ENCODE measurements at regions not wholly inside any gene's neighbourhood (a gene's known extent, or its start where the extent isn't known, plus 50 kb on each side); places are given as distances from the start of the nearest gene placed in this dataset.
"Not testable (repeated sequence)": the region's sequence is repeated elsewhere in the genome, so short reads cannot be mapped to it uniquely, and the experiment has no call there.

- no peak for DNase-seq
Observed at GRCh38 chr3:144482876-144483275, 511.3 kb downstream of the DIPK2A start.

DNA sequence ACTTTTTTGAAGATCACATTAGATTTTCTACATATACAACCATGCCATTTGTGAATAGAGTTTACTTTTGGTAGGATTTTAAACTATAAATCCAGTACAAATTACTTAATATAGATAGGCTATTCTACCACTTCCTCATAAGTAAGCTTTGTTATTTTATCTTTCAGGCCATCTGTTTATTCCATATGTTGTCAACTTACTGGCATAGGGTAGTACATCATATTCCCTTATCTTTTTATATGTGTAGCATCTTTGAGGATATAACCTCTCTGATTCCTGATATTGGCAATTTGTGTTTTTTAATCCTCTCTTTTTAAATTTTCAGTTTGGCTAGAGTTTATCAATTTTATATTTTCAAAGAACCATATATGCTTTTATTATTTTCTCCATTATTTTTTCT, 515.4 kb downstream of the DIPK2A start:
- no peak for DNase-seq

- no peak for DNase-seq
Observed at GRCh38 chr3:144488927-144489326, 517.3 kb downstream of the DIPK2A start.

DNA sequence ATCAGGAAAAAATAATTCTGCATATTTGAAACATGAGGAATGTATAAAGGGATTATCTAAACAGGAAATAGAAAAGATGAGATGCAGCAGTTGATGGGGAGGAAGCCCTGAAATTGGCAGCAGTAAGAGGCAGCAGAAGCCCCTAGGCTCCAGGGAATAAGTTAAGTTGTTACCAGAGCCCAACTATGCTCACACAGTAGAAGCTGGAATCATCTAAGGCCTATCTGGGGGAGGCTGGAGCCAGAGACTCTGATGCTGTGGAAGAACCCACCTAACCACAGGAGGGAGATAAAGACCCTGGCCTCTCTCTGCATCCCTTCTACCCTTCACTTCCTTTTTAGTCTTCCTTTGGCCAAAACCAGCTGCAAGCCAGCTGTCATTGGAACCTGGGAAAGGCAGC, 519.7 kb downstream of the DIPK2A start:
- no peak for DNase-seq

DNA sequence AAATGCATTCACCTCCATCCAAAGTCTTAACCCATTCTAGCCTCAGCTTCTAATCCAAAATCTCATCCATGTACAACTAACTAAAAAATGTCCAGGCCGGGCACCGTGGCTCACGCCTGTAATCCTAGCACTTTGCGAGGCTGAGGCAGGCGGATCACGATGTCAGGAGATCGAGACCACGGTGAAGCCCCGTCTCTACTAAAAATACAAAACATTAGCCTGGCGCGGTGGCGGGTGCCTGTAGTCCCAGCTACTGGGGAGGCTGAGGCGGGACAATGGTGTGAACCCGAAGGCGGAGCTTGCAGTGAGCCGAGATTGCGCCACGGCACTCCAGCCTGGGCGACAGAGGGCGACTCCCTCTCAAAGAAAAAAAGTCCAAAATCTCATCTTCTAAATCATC, 523.0 kb downstream of the DIPK2A start:
- not testable (repeated sequence) for DNase-seq

- no peak for DNase-seq
Observed at GRCh38 chr3:144496141-144496835, 524.7 kb downstream of the DIPK2A start.

GRCh38 chr3:144497452-144497851, 525.8 kb downstream of the DIPK2A start:
- no peak for DNase-seq

GRCh38 chr3:144499001-144499930, 527.6 kb downstream of the DIPK2A start:
- DNase-seq, result peak; percentile 15

DNA sequence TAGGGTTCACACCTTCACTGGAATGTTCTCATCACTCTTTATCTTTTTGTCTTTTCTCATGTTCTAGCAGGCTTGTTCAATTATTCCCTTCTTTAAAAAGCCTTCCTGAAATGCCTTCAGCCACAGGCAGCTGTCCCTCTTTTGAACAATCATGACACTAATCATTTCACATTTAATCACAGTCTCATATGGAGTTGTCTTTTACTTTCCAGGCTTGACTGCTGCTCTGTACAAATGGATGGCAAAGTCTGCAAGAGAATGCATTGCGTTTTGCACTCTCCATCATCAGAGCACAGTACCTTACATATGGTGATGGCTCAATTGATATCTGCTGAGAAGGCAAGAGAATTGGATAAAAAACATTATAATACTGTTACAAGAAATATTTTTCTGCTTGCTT, 529.8 kb downstream of the DIPK2A start:
- DNase-seq, result no peak

DNA sequence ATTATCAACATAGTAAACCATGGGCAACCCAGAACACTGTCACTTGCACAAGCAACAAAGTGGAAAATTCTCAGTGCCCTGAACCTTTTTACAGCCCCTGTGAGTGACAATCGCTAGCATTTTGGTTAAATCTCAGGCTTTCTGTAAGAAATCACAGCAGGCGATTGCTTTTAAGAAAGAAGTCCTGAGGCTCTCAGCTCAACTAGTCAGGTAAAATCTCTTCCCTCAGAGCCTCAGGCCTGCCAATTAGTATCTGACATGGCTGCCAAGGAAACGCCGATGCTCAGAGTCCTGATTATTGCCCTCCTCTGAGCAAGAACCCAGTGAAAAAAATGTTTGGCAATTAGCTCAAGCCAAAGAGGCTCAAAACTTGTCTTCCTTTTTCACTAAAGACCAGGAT, 530.8 kb downstream of the DIPK2A start:
- no peak for DNase-seq

DNA sequence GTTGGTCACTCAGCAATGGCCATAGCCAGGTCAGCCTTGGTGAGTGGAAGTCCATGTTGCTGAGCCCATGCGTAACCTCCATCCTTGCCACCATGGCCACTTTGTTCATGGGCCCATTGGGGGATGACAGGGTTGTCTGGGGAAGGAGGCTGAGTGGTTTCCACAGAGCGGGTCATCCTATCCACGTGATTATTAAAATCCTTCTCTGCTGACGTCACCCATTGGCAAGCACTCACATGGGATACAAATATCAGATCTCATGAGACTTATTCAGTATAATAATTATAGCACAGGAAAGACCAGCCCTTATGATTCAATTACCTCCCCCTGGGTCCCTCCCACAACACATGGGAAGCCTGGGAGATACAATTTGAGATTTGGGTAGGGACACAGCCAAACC, 534.8 kb downstream of the DIPK2A start:
- not testable (repeated sequence) for DNase-seq

DNA sequence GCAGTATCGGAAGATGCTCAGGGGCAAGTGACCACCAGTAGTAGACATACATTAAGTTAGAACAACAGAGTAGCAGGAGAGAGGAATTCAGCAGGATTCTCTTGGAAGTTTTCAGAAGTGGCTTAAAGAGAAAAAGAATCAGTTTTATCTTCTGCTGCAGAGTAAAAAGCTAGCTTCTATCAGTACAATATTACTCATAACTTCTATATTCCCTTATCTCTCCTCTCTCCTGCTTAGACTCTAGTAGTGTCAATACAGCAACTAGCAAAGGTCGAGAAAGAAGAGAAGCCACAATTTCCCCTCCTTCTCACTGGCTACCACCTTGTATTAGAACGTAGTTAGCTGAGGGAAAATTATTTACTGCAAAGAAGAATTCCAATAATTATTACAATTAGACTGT, 539.7 kb downstream of the DIPK2A start:
- no peak for DNase-seq

GRCh38 chr3:144516026-144516425, 544.4 kb downstream of the DIPK2A start:
- DNase-seq, result no peak

- no peak for DNase-seq
Observed at GRCh38 chr3:144516589-144516988, 545.0 kb downstream of the DIPK2A start.

DNA sequence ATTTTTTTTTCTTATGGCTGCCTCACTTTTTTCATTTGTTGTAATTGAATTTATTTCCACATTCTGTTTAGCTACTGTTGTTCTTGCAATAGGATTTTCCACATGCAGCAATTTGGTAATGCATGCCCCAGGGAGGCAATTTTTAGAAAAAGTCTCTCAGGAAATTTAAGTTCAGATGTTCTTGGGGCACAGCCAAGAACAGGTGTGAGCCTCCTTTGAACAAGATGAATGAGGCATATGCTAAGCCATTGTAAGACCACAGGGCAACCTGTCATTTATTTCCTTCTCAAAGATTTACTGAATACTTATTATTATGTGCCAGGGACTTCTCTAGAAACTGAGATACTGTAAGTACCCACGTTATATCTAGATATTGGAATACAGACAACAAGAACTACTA, 549.5 kb downstream of the DIPK2A start:
- no peak for DNase-seq

GRCh38 chr3:144522456-144522855, 550.8 kb downstream of the DIPK2A start:
- DNase-seq, result no peak

DNA sequence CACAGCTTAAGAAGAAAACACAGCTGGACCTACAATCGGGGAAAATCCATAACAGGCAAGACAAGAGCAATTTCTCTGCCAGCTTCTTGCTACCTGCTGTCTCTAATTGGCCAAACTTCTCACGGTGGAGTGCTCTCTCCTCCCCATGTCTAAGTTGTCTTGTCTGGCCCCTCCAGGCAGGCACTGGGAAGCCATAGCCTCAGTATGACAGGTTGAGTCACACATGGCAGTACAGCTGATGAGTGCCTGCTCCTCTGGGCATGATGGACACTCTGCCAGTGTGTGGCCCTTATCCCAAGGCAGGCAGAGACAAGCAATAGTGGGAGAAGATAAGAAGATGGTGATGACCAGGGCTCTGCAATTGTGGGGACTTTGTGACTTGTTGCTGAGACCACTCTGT, 551.8 kb downstream of the DIPK2A start:
- no peak for DNase-seq

DNA sequence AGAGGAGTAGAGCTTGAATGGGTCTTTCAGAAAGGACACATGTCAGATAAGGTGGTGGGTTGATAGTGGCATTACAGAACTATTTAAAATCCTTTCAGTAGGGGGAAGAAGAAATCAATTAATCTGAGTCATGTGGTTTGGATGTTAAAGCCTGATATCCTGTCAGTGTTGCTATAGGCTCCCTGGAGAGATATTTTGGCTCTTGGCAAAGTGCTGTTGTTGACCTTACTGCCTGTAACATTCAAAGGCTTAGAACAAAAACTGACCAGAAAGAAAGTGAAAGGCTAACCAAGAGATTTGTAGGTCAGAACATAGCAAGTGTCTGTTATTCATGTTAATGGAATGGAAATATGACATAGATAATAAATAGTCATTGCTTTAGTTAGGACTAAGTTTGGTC, 552.9 kb downstream of the DIPK2A start:
- no peak for DNase-seq

- no peak for DNase-seq
Observed at GRCh38 chr3:144529566-144529965, 557.9 kb downstream of the DIPK2A start.

DNA sequence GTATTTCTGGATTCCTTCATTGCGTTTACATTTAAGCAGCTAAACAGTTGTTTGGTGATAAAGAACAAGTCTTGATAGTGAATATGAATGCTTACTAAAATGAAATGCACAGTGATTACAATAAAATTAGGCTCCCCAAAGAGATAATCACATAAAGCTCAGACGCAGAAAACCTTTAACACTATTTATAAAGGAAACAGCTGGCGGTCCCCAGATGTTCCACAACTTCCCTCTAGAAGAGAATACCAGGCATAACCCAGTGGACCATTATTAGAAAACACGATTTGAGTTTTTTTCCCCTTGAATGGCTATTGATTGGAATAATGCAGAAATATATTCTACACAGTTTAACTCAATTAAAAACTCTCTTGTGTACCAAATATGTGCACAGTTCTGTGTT, 573.2 kb downstream of the DIPK2A start:
- DNase-seq, result no peak

- DNase-seq, result no peak
Observed at GRCh38 chr3:144546539-144546938, 574.9 kb downstream of the DIPK2A start.

GRCh38 chr3:144548346-144548745, 576.7 kb downstream of the DIPK2A start:
- DNase-seq, result no peak

GRCh38 chr3:144549166-144549565, 577.5 kb downstream of the DIPK2A start:
- no peak for DNase-seq

DNA sequence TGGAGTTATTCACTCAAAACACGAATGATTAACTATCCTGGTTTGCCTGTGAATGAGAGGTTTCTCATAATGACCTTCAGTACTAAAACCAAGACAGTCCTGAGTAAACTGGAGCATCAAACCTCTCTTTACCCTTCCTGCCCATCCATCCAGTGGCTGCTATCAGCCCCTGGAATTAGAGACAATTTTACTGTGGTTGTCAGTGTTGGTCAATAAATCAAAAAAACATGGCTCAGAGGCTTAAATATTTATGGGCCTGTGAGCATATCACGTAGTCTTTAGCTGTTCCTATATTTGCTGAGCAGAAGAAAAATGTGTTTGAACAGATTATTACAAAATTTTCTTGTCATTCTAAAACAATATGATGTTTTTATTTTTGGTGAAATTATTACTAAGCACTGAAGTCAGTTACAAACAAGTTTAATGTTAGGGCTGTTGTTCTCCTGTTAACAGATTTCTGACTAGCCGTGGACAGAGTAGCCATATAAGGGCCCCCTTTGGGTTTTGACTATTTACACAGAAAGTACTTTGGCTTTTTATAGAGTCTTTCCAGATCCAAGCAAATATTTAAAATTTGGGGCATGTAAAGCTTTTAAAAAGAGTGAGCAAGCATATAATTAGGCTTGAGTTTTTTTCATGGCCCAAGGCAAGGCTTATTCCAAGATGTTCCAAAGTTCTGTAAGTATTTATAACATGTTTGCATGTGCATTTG, 580.9 kb downstream of the DIPK2A start:
- no peak for DNase-seq

Measured in activated CD4-positive, alpha-beta T cell treated with anti-CD3 and anti-CD28 coated beads, Interleukin-10, Interleukin-2, amounts not matched to agents 100 ng/mL and 50 ng/mL, durations not matched to agents 16 hours and 8 hours (primary cell).